ENCODE measurements at regions not wholly inside any gene's neighbourhood (a gene's known extent, or its start where the extent isn't known, plus 50 kb on each side); places are given as distances from the start of the nearest gene placed in this dataset.

GRCh38 chr10:130455111-130455695 lies 319.0 kb downstream of the GLRX3 start:
- Histone ChIP-seq H3K9ac (ENCODE audit: low read depth, low read length) (no peak overlapping the region), H2BK20ac (ENCODE audit: low read depth, low read length) (no peak overlapping the region), H2BK120ac (ENCODE audit: low read depth, low read length) (no peak overlapping the region), H3K4me2 (ENCODE audit: low read depth, low read length) (no peak overlapping the region), H2AK9ac (replicated peaks; ENCODE audit: low read depth, low read length, poor library complexity) (no peak overlapping the region), H3K56ac (ENCODE audit: extremely low read depth, insufficient read depth, low read length) (no peak overlapping the region), H3K14ac (replicated peaks; ENCODE audit: low read depth, low read length) (no peak overlapping the region), H3K9me3 (ENCODE audit: control insufficient read depth, insufficient read depth, low read length) (peaks cover 48% of the 10 kb centered on the region), H2BK15ac (ENCODE audit: low read depth, low read length) (no peak overlapping the region), H3K4me3 (ENCODE audit: insufficient read depth, low read depth, low read length) (no peak overlapping the region), H3K36me3 (ENCODE audit: control insufficient read depth, insufficient read depth, low read length) (no peaks in the 10 kb centered on the region), H2AK5ac (ENCODE audit: low read depth, low read length) (no peak overlapping the region), H2AFZ (replicated peaks; ENCODE audit: low read length, poor library complexity) (no peak overlapping the region), H2BK5ac (ENCODE audit: low read depth, low read length, poor library complexity, severe bottlenecking) (no peak overlapping the region), H4K20me1 (ENCODE audit: insufficient read depth, low read length) (no peaks in the 10 kb centered on the region), H3K4me1 (ENCODE audit: control insufficient read depth, insufficient read depth, low read length) (no peaks in the 10 kb centered on the region), H3K27me3 (ENCODE audit: control insufficient read depth, insufficient read depth, low read length) (no peaks in the 10 kb centered on the region), H3K9me1 (ENCODE audit: insufficient read depth, low read length) (no peaks in the 10 kb centered on the region), H3K4ac (ENCODE audit: low read depth, low read length) (no peak overlapping the region), H3K27ac (ENCODE audit: insufficient read depth, low read length) (no peak overlapping the region), H4K91ac (ENCODE audit: insufficient read depth, low read depth, low read length) (no peak overlapping the region), H4K5ac (ENCODE audit: low read depth, low read length) (no peak overlapping the region), H4K8ac (ENCODE audit: low read depth in 2 of 2, low read length in 2 of 2) (no peak overlapping the region), H3K23ac (ENCODE audit: low read depth, low read length) (no peak overlapping the region), H3K79me1 (ENCODE audit: low read depth in 1 of 2, low read length in 2 of 2) (no peaks in the 10 kb centered on the region), H3K18ac (ENCODE audit: low read depth, low read length) (no peak overlapping the region)
- BruUV-seq (replicated peaks) = no TSS peak
- in situ Hi-C loops (cut with MboI; ENCODE audit: low sequenced_read_pairs) = no loop called here
- DNase-seq = no peak
- ATAC-seq (ENCODE audit: low read depth) = no peak
- intact Hi-C loops (cut with micrococcal nuclease) = no loop called here
- CTCF ChIA-PET = no interaction called here
- dilution Hi-C loops (cut with HindIII; ENCODE audit: low sequenced_read_pairs, unreplicated experiment) = no loop called here
- POLR2A ChIA-PET (ENCODE audit: unreplicated experiment) = no interaction called here
- TF ChIP-seq USF2 (IDR thresholded peaks at IDR 0.05; ENCODE audit: low read depth, low read length) (no peak), MAFK (IDR thresholded peaks at IDR 0.05; ENCODE audit: low read depth, low read length) (no peak), NFE2L2 (IDR thresholded peaks at IDR 0.05; ENCODE audit: low read depth, low read length) (no peak), MAZ (IDR thresholded peaks at IDR 0.05; ENCODE audit: borderline replicate concordance, low read depth, low read length) (no peak)
- WGBS, 2 experiments (ENCODE audit: extremely low coverage in 2 of 2, insufficient read length in 1 of 2) = 75% methylated on average over 1 of the region's 9 CpGs; no CpG with 5 or more reads in 1 of the 2 experiments
